ENCODE measurements at regions not wholly inside any gene's neighbourhood (a gene's known extent, or its start where the extent isn't known, plus 50 kb on each side); places are given as distances from the start of the nearest gene placed in this dataset.
A peak's percentile ranks its signal among the peaks of the same experiment; 100 is the strongest.

GRCh38 chr3:36656873-36657272 is 107.5 kb downstream of the DCLK3 start:
- no peak overlapping the region for H3K27ac ChIP-seq
- no peak overlapping the region for H3K4me3 ChIP-seq
- no peaks in the 10 kb centered on the region for H3K27me3 ChIP-seq
- no peaks in the 10 kb centered on the region for H3K4me1 ChIP-seq
- no peak for DNase-seq (ENCODE audit: low spot score in 2 of 2)
- no peak for TF ChIP-seq CTCF (IDR thresholded peaks at IDR 0.05)
- H3K36me3 ChIP-seq: no peaks in the 10 kb centered on the region
- H3K9me3 ChIP-seq: peaks cover 3 to 7% of the 10 kb centered on the region in 2 donors
- intact Hi-C loops (cut with DNase I): no loop called here

- Histone ChIP-seq H3K9me3 (peaks cover 3 to 7% of the 10 kb centered on the region in 2 donors), H3K4me1 (peaks cover 0 to 16% of the 10 kb centered on the region in 2 donors), H3K27me3 (no peaks in the 10 kb centered on the region), H3K36me3 (no peaks in the 10 kb centered on the region), H3K4me3 (no peak overlapping the region), H3K27ac (no peak overlapping the region)
- DNase-seq (ENCODE audit: low spot score in 2 of 2): no peak
- no peak for TF ChIP-seq CTCF (IDR thresholded peaks at IDR 0.05)
- intact Hi-C loops (cut with DNase I): no loop called here
Observed at GRCh38 chr3:36653095-36653494, 111.3 kb downstream of the DCLK3 start.

GRCh38 chr3:36652104-36652503 is 112.2 kb downstream of the DCLK3 start:
- Histone ChIP-seq H3K9me3 (peaks cover 3 to 7% of the 10 kb centered on the region in 2 donors), H3K27me3 (no peaks in the 10 kb centered on the region), H3K27ac (no peak overlapping the region), H3K36me3 (no peaks in the 10 kb centered on the region), H3K4me3 (no peak overlapping the region), H3K4me1 (peaks cover 0 to 24% of the 10 kb centered on the region in 2 donors)
- DNase-seq (ENCODE audit: low spot score in 2 of 2): no peak
- intact Hi-C loops (cut with DNase I): no loop called here
- no peak for TF ChIP-seq CTCF (IDR thresholded peaks at IDR 0.05)

- intact Hi-C loops (cut with DNase I): no loop called here
- Histone ChIP-seq H3K4me3 (no peak overlapping the region), H3K9me3 (peaks cover 0 to 7% of the 10 kb centered on the region in 2 donors), H3K36me3 (no peaks in the 10 kb centered on the region), H3K27ac (peak overlapping the region; percentile 47 to 78), H3K4me1 (peaks cover 0 to 24% of the 10 kb centered on the region in 2 donors), H3K27me3 (no peaks in the 10 kb centered on the region)
- no peak for TF ChIP-seq CTCF (IDR thresholded peaks at IDR 0.05)
- no peak for DNase-seq (ENCODE audit: low spot score in 2 of 2)
Observed at GRCh38 chr3:36650271-36650671, 114.1 kb downstream of the DCLK3 start.

- Histone ChIP-seq H3K36me3 (no peaks in the 10 kb centered on the region), H3K4me3 (no peak overlapping the region), H3K27ac (peak overlapping the region; percentile 69 to 78), H3K4me1 (peaks cover 0 to 24% of the 10 kb centered on the region in 2 donors), H3K9me3 (peaks cover 0 to 1% of the 10 kb centered on the region in 2 donors), H3K27me3 (no peaks in the 10 kb centered on the region)
- no peak for TF ChIP-seq CTCF (IDR thresholded peaks at IDR 0.05)
- no peak for DNase-seq (ENCODE audit: low spot score in 2 of 2)
- intact Hi-C loops (cut with DNase I): loop anchor here (5.0 kb wide), 1 partner anchor 277 kb away; no protein-coding TSS in a partner anchor
Observed at GRCh38 chr3:36649125-36649524, 115.2 kb downstream of the DCLK3 start.
